Neural progenitor cell (in vitro differentiated cells): ENCODE measurements at regions not wholly inside any gene's neighbourhood (a gene's known extent, or its start where the extent isn't known, plus 50 kb on each side); places are given as distances from the start of the nearest gene placed in this dataset.

ENCODE experiments used
- EZH2 ChIP-seq: fragments of 200-600 bp; sonication (generic); IDR thresholded peaks from 2 replicates; pipeline ENCODE4 v1.6.1; 2017; ENCODE audit warnings: antibody characterized with exemption, mild to moderate bottlenecking, moderate library complexity
- EZH2phosphoT487 ChIP-seq: fragments of 200-600 bp; sonication (generic); IDR thresholded peaks from 2 replicates; pipeline ENCODE4 v1.6.1; 2017; ENCODE audit warnings: antibody characterized with exemption
- TF ChIP-seq, protein P1 (sequence below): fragments of 200-600 bp; sonication (generic); IDR thresholded peaks from 2 replicates; pipeline ENCODE4 v1.5.1; 2017; ENCODE audit warnings: antibody characterized with exemption, mild to moderate bottlenecking

- TF ChIP-seq EZH2 (no peak), EZH2phosphoT487 (no peak)
- TF ChIP-seq, protein P1, sequence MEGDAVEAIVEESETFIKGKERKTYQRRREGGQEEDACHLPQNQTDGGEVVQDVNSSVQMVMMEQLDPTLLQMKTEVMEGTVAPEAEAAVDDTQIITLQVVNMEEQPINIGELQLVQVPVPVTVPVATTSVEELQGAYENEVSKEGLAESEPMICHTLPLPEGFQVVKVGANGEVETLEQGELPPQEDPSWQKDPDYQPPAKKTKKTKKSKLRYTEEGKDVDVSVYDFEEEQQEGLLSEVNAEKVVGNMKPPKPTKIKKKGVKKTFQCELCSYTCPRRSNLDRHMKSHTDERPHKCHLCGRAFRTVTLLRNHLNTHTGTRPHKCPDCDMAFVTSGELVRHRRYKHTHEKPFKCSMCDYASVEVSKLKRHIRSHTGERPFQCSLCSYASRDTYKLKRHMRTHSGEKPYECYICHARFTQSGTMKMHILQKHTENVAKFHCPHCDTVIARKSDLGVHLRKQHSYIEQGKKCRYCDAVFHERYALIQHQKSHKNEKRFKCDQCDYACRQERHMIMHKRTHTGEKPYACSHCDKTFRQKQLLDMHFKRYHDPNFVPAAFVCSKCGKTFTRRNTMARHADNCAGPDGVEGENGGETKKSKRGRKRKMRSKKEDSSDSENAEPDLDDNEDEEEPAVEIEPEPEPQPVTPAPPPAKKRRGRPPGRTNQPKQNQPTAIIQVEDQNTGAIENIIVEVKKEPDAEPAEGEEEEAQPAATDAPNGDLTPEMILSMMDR = no peak
Measured at GRCh38 chr13:64884976-64885375, 2345.2 kb downstream of the PCDH9 start.
